ENCODE measurements at regions not wholly inside any gene's neighbourhood (a gene's known extent, or its start where the extent isn't known, plus 50 kb on each side); places are given as distances from the start of the nearest gene placed in this dataset.

DNA sequence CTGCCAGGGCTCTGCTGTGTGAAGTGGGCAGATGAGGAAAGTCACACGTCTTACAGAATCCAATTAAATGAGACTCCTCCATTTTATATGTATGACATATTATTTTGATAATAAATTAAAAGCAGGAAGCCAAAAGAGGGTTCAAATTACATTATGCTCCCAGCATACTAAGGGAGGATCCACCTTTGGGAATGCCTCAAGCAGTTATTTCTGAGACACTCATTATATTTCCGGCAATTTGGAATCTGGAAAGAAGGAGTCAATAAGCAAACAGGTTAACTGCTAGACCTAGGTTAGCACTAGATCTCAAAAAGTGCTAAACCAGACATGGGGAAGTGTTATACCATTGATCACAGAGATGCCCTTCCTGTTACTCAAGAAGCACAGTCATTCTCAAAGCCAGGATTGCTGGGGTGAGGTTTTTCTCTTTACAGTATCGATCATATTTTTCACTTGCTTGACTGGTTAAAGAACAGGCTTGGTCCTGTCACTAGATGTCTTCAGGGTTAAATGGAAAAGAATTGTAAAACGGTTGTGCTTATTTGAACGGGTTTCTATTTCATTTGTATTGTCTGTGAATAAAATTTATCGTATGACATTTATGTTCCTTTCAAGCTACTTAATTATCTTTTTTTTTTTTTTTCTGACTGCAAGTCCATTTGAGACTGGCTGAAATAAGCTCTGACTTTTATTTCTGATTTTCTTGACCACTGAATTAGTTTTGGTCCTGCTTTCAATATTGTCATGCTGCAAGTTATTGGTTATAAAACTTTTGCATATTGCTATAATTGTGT is 523.2 kb downstream of the KLF12 start:
- intact Hi-C loops (cut with micrococcal nuclease): no loop called here
- Mint-ChIP-seq H3K4me3 (no peak overlapping the region), H3K36me3 (no peaks in the 10 kb centered on the region), H3K27me3 (ENCODE audit: low read depth in 3 of 3) (peaks cover 0 to 2% (median 0%) of the 10 kb centered on the region in 3 donors), H3K9me3 (peaks cover 0 to 10% (median 5%) of the 10 kb centered on the region in 7 donors), H3K4me1 (no peaks in the 10 kb centered on the region), H3K27ac (no peak overlapping the region)
- Histone ChIP-seq H3K4me1 (ENCODE audit: control insufficient read depth in 1 of 2, insufficient read depth in 2 of 2, low read length in 2 of 2) (no peaks in the 10 kb centered on the region), H2AFZ (ENCODE audit: insufficient read depth, low read depth, low read length, poor library complexity, severe bottlenecking) (no peak overlapping the region), H3K4me2 (replicated peaks; ENCODE audit: extremely low read depth, low read length, poor library complexity, severe bottlenecking) (no peak overlapping the region), H3K27ac (ENCODE audit: low read depth in 1 of 2, low read length in 2 of 2) (no peak overlapping the region), H3K9ac (ENCODE audit: insufficient read depth, low read length, poor library complexity, severe bottlenecking) (no peak overlapping the region), H3K9me3 (replicated peaks in 1 of 2; ENCODE audit: control insufficient read depth in 1 of 2, insufficient read depth in 1 of 2, low read length in 2 of 2) (peaks cover 0 to 6% of the 10 kb centered on the region in 2 donors), H3K27me3 (ENCODE audit: control insufficient read depth in 2 of 2, insufficient read depth in 2 of 2, low read length in 2 of 2) (no peaks in the 10 kb centered on the region), H3K79me2 (ENCODE audit: insufficient read depth, low read length) (no peaks in the 10 kb centered on the region), H3K4me3 (replicated peaks in 1 of 3; ENCODE audit: low read depth in 2 of 3, low read length in 3 of 3) (no peak overlapping the region), H4K20me1 (ENCODE audit: insufficient read depth, low read length) (no peaks in the 10 kb centered on the region), H3K36me3 (replicated peaks in 1 of 2; ENCODE audit: control insufficient read depth in 1 of 2, insufficient read depth in 2 of 2, low read length in 2 of 2) (no peaks in the 10 kb centered on the region)
- no CpG with 5 or more reads among the region's 6 CpGs for WGBS (ENCODE audit: insufficient coverage)
- no peak for DNase-seq
- TF ChIP-seq, protein P1, sequence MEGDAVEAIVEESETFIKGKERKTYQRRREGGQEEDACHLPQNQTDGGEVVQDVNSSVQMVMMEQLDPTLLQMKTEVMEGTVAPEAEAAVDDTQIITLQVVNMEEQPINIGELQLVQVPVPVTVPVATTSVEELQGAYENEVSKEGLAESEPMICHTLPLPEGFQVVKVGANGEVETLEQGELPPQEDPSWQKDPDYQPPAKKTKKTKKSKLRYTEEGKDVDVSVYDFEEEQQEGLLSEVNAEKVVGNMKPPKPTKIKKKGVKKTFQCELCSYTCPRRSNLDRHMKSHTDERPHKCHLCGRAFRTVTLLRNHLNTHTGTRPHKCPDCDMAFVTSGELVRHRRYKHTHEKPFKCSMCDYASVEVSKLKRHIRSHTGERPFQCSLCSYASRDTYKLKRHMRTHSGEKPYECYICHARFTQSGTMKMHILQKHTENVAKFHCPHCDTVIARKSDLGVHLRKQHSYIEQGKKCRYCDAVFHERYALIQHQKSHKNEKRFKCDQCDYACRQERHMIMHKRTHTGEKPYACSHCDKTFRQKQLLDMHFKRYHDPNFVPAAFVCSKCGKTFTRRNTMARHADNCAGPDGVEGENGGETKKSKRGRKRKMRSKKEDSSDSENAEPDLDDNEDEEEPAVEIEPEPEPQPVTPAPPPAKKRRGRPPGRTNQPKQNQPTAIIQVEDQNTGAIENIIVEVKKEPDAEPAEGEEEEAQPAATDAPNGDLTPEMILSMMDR (IDR thresholded peaks at IDR 0.05): no peak

DNA sequence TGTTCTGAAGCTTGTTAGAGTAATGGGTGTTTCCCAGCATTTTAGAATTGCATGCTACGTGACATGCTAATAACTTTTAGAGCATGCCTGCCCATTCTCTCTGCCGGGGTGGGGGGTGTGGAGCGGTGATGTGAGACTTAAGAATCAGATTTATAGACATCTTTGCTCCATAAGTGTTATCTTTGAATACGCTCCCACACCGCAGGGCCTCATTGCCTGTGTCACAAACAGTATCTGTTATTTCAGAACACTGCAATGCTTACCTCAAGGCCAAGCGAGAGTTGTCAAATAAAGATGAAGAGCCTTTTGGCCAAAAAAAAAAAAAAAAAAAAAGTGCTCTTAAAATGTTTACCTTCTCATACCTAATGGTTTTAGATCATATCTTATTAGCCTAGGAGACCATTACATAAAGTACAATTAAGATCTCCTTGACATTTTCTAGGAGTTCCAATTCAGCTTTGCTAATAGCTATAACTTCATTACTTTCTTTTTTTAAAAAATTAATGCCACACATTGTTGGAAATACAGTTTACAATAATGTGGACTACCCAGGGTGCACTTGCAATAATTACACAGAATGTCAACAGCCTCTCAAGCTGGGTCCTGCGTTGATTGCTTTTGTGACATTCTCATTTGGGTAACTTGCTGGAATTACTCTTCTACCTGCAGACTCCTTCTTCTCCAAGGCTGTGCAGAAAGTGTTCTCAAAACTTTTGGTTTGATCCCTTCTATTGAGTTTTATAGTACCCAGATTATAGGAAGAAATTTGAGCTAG is 525.3 kb downstream of the KLF12 start:
- no peaks in the 10 kb centered on the region for H3K4me1 Mint-ChIP-seq
- no peak overlapping the region for H3K4me3 Mint-ChIP-seq
- Histone ChIP-seq H2AFZ (ENCODE audit: insufficient read depth, low read depth, low read length, poor library complexity, severe bottlenecking) (no peak overlapping the region), H4K20me1 (ENCODE audit: insufficient read depth, low read length) (no peaks in the 10 kb centered on the region), H3K27ac (ENCODE audit: low read depth in 1 of 2, low read length in 2 of 2) (no peak overlapping the region), H3K79me2 (ENCODE audit: insufficient read depth, low read length) (no peaks in the 10 kb centered on the region), H3K9ac (ENCODE audit: insufficient read depth, low read length, poor library complexity, severe bottlenecking) (no peak overlapping the region), H3K9me3 (replicated peaks in 1 of 2; ENCODE audit: control insufficient read depth in 1 of 2, insufficient read depth in 1 of 2, low read length in 2 of 2) (no peaks in the 10 kb centered on the region), H3K4me3 (replicated peaks in 1 of 3; ENCODE audit: low read depth in 2 of 3, low read length in 3 of 3) (no peak overlapping the region), H3K4me1 (ENCODE audit: control insufficient read depth in 1 of 2, insufficient read depth in 2 of 2, low read length in 2 of 2) (no peaks in the 10 kb centered on the region), H3K36me3 (replicated peaks in 1 of 2; ENCODE audit: control insufficient read depth in 1 of 2, insufficient read depth in 2 of 2, low read length in 2 of 2) (no peaks in the 10 kb centered on the region), H3K27me3 (ENCODE audit: control insufficient read depth in 2 of 2, insufficient read depth in 2 of 2, low read length in 2 of 2) (no peaks in the 10 kb centered on the region), H3K4me2 (replicated peaks; ENCODE audit: extremely low read depth, low read length, poor library complexity, severe bottlenecking) (no peak overlapping the region)
- no CpG with 5 or more reads among the region's 7 CpGs for WGBS (ENCODE audit: insufficient coverage)
- no peak for DNase-seq
- peaks cover 0 to 9% (median 3%) of the 10 kb centered on the region in 7 donors for H3K9me3 Mint-ChIP-seq
- TF ChIP-seq, protein P1 (IDR thresholded peaks at IDR 0.05): no peak
- no peaks in the 10 kb centered on the region for H3K36me3 Mint-ChIP-seq
- H3K27ac Mint-ChIP-seq: no peak overlapping the region
- peaks cover 0 to 2% (median 0%) of the 10 kb centered on the region in 3 donors for H3K27me3 Mint-ChIP-seq (ENCODE audit: low read depth in 3 of 3)
- intact Hi-C loops (cut with micrococcal nuclease): no loop called here

Measured in CD14-positive monocyte (primary cell).